H9 (cell line): ENCODE measurements at regions not wholly inside any gene's neighbourhood (a gene's known extent, or its start where the extent isn't known, plus 50 kb on each side); places are given as distances from the start of the nearest gene placed in this dataset.

Experiments used
- DNase-seq: peaks from one replicate; pipeline ENCODE4 v3.0.0-alpha.2; 2017
- H2AFZ ChIP-seq: one replicate; pipeline ENCODE4 v1.6.1; 2013; ENCODE audit warnings: mild to moderate bottlenecking, low read length, control low read depth, moderate library complexity
- H2AK5ac ChIP-seq: 2 replicates; pipeline ENCODE4 v1.6.1; 2013; ENCODE audit warnings: low read length, control low read depth, mixed read lengths; ENCODE audit not compliant: insufficient read length
- H2BK120ac ChIP-seq: one replicate; pipeline ENCODE4 v1.6.1; 2013; ENCODE audit warnings: low read depth, mild to moderate bottlenecking, low read length, control low read depth, inconsistent platforms; ENCODE audit not compliant: poor library complexity, severe bottlenecking
- H2BK12ac ChIP-seq: 2 replicates; pipeline ENCODE4 v1.6.1; 2013; ENCODE audit warnings: low read length, control low read depth, mixed read lengths, low read depth; ENCODE audit not compliant: insufficient read length
- H2BK15ac ChIP-seq: 2 replicates; pipeline ENCODE4 v1.6.1; 2013; ENCODE audit warnings: low read depth, low read length, control low read depth
- H2BK20ac ChIP-seq: one replicate; pipeline ENCODE4 v1.6.1; 2013; ENCODE audit warnings: low read depth, mild to moderate bottlenecking, low read length, control low read depth, inconsistent platforms; ENCODE audit not compliant: poor library complexity, severe bottlenecking
- H2BK5ac ChIP-seq: 2 replicates; pipeline ENCODE4 v1.6.1; 2013; ENCODE audit warnings: low read length, control low read depth, mixed read lengths; ENCODE audit not compliant: insufficient read length
- H3K14ac ChIP-seq: 2 replicates; pipeline ENCODE4 v1.6.1; 2013; ENCODE audit warnings: low read length, control low read depth; ENCODE audit not compliant: insufficient read depth
- H3K18ac ChIP-seq: 2 replicates; pipeline ENCODE4 v1.6.1; 2013; ENCODE audit warnings: low read depth, mild to moderate bottlenecking, mixed read lengths, low read length, control low read depth; ENCODE audit not compliant: insufficient read length
- H3K23ac ChIP-seq: 2 replicates; pipeline ENCODE4 v1.6.1; 2013; ENCODE audit warnings: low read length, control low read depth, mixed read lengths, low read depth; ENCODE audit not compliant: insufficient read length
- H3K23me2 ChIP-seq: 2 replicates; pipeline ENCODE4 v1.6.1; 2013; ENCODE audit warnings: low read depth, mild to moderate bottlenecking, mixed read lengths, low read length, control low read depth; ENCODE audit not compliant: insufficient read length, poor library complexity, severe bottlenecking
- H3K27ac ChIP-seq: 2 replicates; pipeline ENCODE4 v1.5.1; 2013; ENCODE audit warnings: low read length, control low read depth, mixed read lengths, low read depth; ENCODE audit not compliant: insufficient read length
- H3K27me3 ChIP-seq: 2 replicates; pipeline ENCODE4 v1.6.1; 2013; ENCODE audit warnings: low read length, control low read depth, inconsistent platforms; ENCODE audit not compliant: insufficient read depth
- H3K4ac ChIP-seq: 2 replicates; pipeline ENCODE4 v1.6.1; 2013; ENCODE audit warnings: low read depth, mild to moderate bottlenecking, control low read depth, inconsistent platforms, low read length, moderate library complexity
- H3K4me1 ChIP-seq: 2 replicates; pipeline ENCODE4 v1.6.1; 2013; ENCODE audit warnings: low read length, control low read depth, inconsistent platforms; ENCODE audit not compliant: insufficient read depth
- H3K4me2 ChIP-seq: 2 replicates; pipeline ENCODE4 v1.6.1; 2013; ENCODE audit warnings: low read length, control low read depth, mixed read lengths; ENCODE audit not compliant: insufficient read length, insufficient read depth
- H3K56ac ChIP-seq: 2 replicates; pipeline ENCODE4 v1.6.1; 2013; ENCODE audit warnings: low read depth, mild to moderate bottlenecking, mixed read lengths, low read length, control low read depth; ENCODE audit not compliant: insufficient read length
- H3K79me1 ChIP-seq: 2 replicates; pipeline ENCODE4 v1.6.1; 2013; ENCODE audit warnings: low read depth, mild to moderate bottlenecking, moderate library complexity, low read length, control low read depth, inconsistent platforms; ENCODE audit not compliant: insufficient read depth, poor library complexity, severe bottlenecking
- H3K79me2 ChIP-seq: 2 replicates; pipeline ENCODE4 v1.6.1; 2013; ENCODE audit warnings: low read length, control low read depth, inconsistent platforms; ENCODE audit not compliant: insufficient read depth
- H3K9ac ChIP-seq: 2 replicates; pipeline ENCODE4 v1.6.1; 2013; ENCODE audit warnings: low read length, control low read depth, mixed read lengths; ENCODE audit not compliant: insufficient read length; ENCODE audit errors: extremely low read depth
- H3K9me3 ChIP-seq: one replicate; pipeline ENCODE4 v1.6.1; 2013; ENCODE audit warnings: low read depth, low read length, inconsistent platforms; ENCODE audit not compliant: control insufficient read depth
- H3T11ph ChIP-seq: one replicate; pipeline ENCODE4 v1.6.1; 2013; ENCODE audit warnings: mild to moderate bottlenecking, low read length, control low read depth, inconsistent platforms
- H4K20me1 ChIP-seq: one replicate; pipeline ENCODE4 v1.6.1; 2013; ENCODE audit not compliant: control insufficient read depth, insufficient read length, insufficient read depth
- H4K5ac ChIP-seq: 2 replicates; pipeline ENCODE4 v1.6.1; 2013; ENCODE audit warnings: low read depth, mild to moderate bottlenecking, mixed read lengths, low read length, control low read depth; ENCODE audit not compliant: insufficient read length
- H4K8ac ChIP-seq: replicated peaks from 2 replicates; pipeline ENCODE4 v1.6.1; 2013; ENCODE audit warnings: low read length, control low read depth, mixed read lengths, low read depth; ENCODE audit not compliant: insufficient read length
- H4K91ac ChIP-seq: 2 replicates; pipeline ENCODE4 v1.6.1; 2013; ENCODE audit warnings: low read depth, mild to moderate bottlenecking, moderate library complexity, mixed read lengths, low read length, control low read depth; ENCODE audit not compliant: insufficient read length
- H3K27ac Mint-ChIP-seq, 3 experiments: 2 replicates in 2 of 3; 3 replicates in 1 of 3; pipeline ENCODE4 v1.8.0; 2020 to 2021; ENCODE audit warnings: mixed read lengths in 3 of 3, mild to moderate bottlenecking in 1 of 3, moderate library complexity in 1 of 3
- H3K27me3 Mint-ChIP-seq: 2 replicates; pipeline ENCODE4 v1.8.0; 2021; ENCODE audit warnings: low read depth, mild to moderate bottlenecking, moderate library complexity, mixed read lengths
- H3K36me3 Mint-ChIP-seq, 3 experiments: 2 replicates in 2 of 3; 3 replicates in 1 of 3; pipeline ENCODE4 v1.8.0; 2020 to 2021; ENCODE audit warnings: low read depth in 3 of 3, mixed read lengths in 3 of 3; ENCODE audit not compliant: insufficient read depth in 1 of 3
- H3K4me1 Mint-ChIP-seq, 2 experiments: 2 replicates each; pipeline ENCODE4 v1.8.0; 2020; ENCODE audit warnings: mixed read lengths in 2 of 2
- H3K4me3 Mint-ChIP-seq, 2 experiments: 2 replicates in 1 of 2; 3 replicates in 1 of 2; pipeline ENCODE4 v1.8.0; 2020 to 2021; ENCODE audit warnings: mild to moderate bottlenecking in 2 of 2, mixed read lengths in 2 of 2, moderate library complexity in 1 of 2
- H3K9me3 Mint-ChIP-seq, 2 experiments: 2 replicates in 1 of 2; 3 replicates in 1 of 2; pipeline ENCODE4 v1.8.0; 2020; ENCODE audit warnings: mild to moderate bottlenecking in 2 of 2, mixed read lengths in 2 of 2, moderate library complexity in 1 of 2
- CTCF ChIP-seq: fragments of 200-600 bp; sonication (generic); conservative IDR thresholded peaks from 3 replicates; pipeline ENCODE4 v1.8.0; 2021; ENCODE audit warnings: antibody characterized with exemption, mild to moderate bottlenecking
- WGBS: extraction: QIAGEN DNeasy Blood & Tissue Kit; methylation state at CpG from one replicate; pipeline ENCODE4 v1.1.7; 2013; ENCODE audit warnings: missing lambda C conversion rate, low lambda C conversion rate, mixed read lengths; ENCODE audit not compliant: insufficient read length; ENCODE audit errors: extremely low coverage; 5-methylcytosine and 5-hydroxymethylcytosine counted together

- no peak overlapping the region for H3K23ac ChIP-seq
- H3K79me1 ChIP-seq = no peaks in the 10 kb centered on the region
- no peaks in the 10 kb centered on the region for H4K20me1 ChIP-seq
- TF ChIP-seq CTCF = no peak
- no peak overlapping the region for H3K4ac ChIP-seq
- H2AK5ac ChIP-seq = no peak overlapping the region
- no peak overlapping the region for H2AFZ ChIP-seq
- no peak overlapping the region for H2BK120ac ChIP-seq
- WGBS = no CpG with 5 or more reads among the region's 1 CpG
- no peak overlapping the region for H2BK12ac ChIP-seq
- Mint-ChIP-seq H3K4me1 (peaks cover 12 to 15% of the 10 kb centered on the region in 2 experiments), H3K4me3 (no peak overlapping the region), H3K9me3 (peaks cover 0 to 3% of the 10 kb centered on the region in 2 experiments; a peak in 3 of 5 replicates), H3K36me3 (no peaks in the 10 kb centered on the region; a peak in 2 of 7 replicates), H3K27ac (no peak overlapping the region), H3K27me3 (no peaks in the 10 kb centered on the region)
- no peaks in the 10 kb centered on the region for H3K4me1 ChIP-seq
- no peak overlapping the region for H3K27ac ChIP-seq
- no peak overlapping the region for H2BK15ac ChIP-seq
- no peak overlapping the region for H3K9ac ChIP-seq
- no peak overlapping the region for H4K5ac ChIP-seq
- no peak overlapping the region for H4K8ac ChIP-seq
- no peaks in the 10 kb centered on the region for H3K9me3 ChIP-seq
- H3K14ac ChIP-seq = no peak overlapping the region
- H2BK20ac ChIP-seq = no peak overlapping the region
- H3T11ph ChIP-seq = no peak overlapping the region
- H4K91ac ChIP-seq = no peak overlapping the region
- no peaks in the 10 kb centered on the region for H3K79me2 ChIP-seq
- no peak overlapping the region for H3K4me2 ChIP-seq
- no peak overlapping the region for H2BK5ac ChIP-seq
- H3K56ac ChIP-seq = no peak overlapping the region
- H3K18ac ChIP-seq = no peak overlapping the region
- H3K27me3 ChIP-seq = no peaks in the 10 kb centered on the region
- DNase-seq = no peak
- no peaks in the 10 kb centered on the region for H3K23me2 ChIP-seq
These were observed 100.7 kb upstream of the SPATA16 start for GRCh38 chr3:173241727-173242126.
